Posterior vena cava (tissue), 2 donors: ENCODE measurements at regions not wholly inside any gene's neighbourhood (a gene's known extent, or its start where the extent isn't known, plus 50 kb on each side); places are given as distances from the start of the nearest gene placed in this dataset.
"Not testable (repeated sequence)": the region's sequence is repeated elsewhere in the genome, so short reads cannot be mapped to it uniquely, and the experiment has no call there.

Experiments
- DNase-seq: peaks from one replicate; pipeline ENCODE4 v3.0.0-alpha.2; 2020; ENCODE audit warnings: low spot score
- intact Hi-C, 2 donors: fragments of 100-400 bp; cut with DNase I; formaldehyde crosslinking; loops; one replicate each; pipeline versions ENCODE4 v1.14.1 to v1.14.2; 2022 to 2023
- donor health status: DM: yes; HTN: yes; CAD: no.
- donor health status: DM: yes; HTN: yes; CAD: no.

GRCh38 chr21:33976082-33977016, 60.7 kb upstream of the ATP5PO start:
- no peak for DNase-seq
- intact Hi-C loops: no loop called here

GRCh38 chr21:33975548-33976081, 60.0 kb upstream of the ATP5PO start:
- intact Hi-C loops: no loop called here
- DNase-seq: no peak

GRCh38 chr21:33974513-33975468, 59.2 kb upstream of the ATP5PO start:
- DNase-seq: no peak
- intact Hi-C loops: no loop called here

GRCh38 chr21:33973268-33973667, 57.7 kb upstream of the ATP5PO start:
- intact Hi-C loops: no loop called here

GRCh38 chr21:33972539-33972938, 56.9 kb upstream of the ATP5PO start:
- no peak for DNase-seq
- intact Hi-C loops: no loop called here

More at GRCh38 chr21:33973268-33973667, 57.7 kb upstream of the ATP5PO start:
- no peak for DNase-seq

GRCh38 chr21:33971492-33972013, 55.9 kb upstream of the ATP5PO start:
- intact Hi-C loops: no loop called here
- no peak for DNase-seq

- DNase-seq: no peak
- intact Hi-C loops: no loop called here
Observed at GRCh38 chr21:33969581-33969980, 54.0 kb upstream of the ATP5PO start.

GRCh38 chr21:33968995-33969348, 53.4 kb upstream of the ATP5PO start:
- intact Hi-C loops: no loop called here

GRCh38 chr21:33968080-33968994, 52.7 kb upstream of the ATP5PO start:
- DNase-seq: no peak
- intact Hi-C loops: no loop called here

More at GRCh38 chr21:33968995-33969348, 53.4 kb upstream of the ATP5PO start:
- no peak for DNase-seq

- intact Hi-C loops: no loop called here
- DNase-seq: no peak
Observed at GRCh38 chr21:33967086-33967571, 51.5 kb upstream of the ATP5PO start.

- intact Hi-C loops: no loop called here
- DNase-seq: no peak
Observed at GRCh38 chr21:33966324-33966949, 50.8 kb upstream of the ATP5PO start.

- DNase-seq, intact Hi-C loops: not testable (repeated sequence)
Observed at GRCh38 chr21:33965662-33966061, 50.1 kb upstream of the ATP5PO start.
